ENCODE measurements at regions not wholly inside any gene's neighbourhood (a gene's known extent, or its start where the extent isn't known, plus 50 kb on each side); places are given as distances from the start of the nearest gene placed in this dataset.
"Not testable (repeated sequence)": the region's sequence is repeated elsewhere in the genome, so short reads cannot be mapped to it uniquely, and the experiment has no call there.

DNA sequence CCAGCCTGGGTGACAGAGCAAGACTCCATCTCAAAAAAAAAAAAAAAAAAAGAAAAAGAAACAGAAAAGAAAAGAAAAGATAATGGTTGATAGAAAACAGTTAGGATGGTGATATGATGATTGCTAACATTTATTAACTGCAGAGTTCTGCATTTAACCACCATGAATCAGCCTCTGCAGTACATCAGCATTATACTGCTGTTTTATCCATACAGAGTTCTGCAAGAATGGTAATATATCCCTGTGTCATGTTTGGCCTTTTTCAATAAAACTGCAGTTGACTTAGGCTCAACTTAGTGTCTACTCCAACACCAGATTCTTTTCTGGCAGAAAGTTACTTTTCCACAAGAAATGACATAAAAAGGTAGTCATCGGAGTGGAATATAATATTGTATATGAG, 62.6 kb downstream of the DUSP6 start:
- no peak for DNase-seq

GRCh38 chr12:89288959-89289358, 63.3 kb downstream of the DUSP6 start:
- no peak for DNase-seq

- DNase-seq = no peak
Observed at GRCh38 chr12:89286501-89286900, 65.8 kb downstream of the DUSP6 start.

- no peak for DNase-seq
Observed at GRCh38 chr12:89281539-89281867, 70.8 kb downstream of the DUSP6 start.

DNA sequence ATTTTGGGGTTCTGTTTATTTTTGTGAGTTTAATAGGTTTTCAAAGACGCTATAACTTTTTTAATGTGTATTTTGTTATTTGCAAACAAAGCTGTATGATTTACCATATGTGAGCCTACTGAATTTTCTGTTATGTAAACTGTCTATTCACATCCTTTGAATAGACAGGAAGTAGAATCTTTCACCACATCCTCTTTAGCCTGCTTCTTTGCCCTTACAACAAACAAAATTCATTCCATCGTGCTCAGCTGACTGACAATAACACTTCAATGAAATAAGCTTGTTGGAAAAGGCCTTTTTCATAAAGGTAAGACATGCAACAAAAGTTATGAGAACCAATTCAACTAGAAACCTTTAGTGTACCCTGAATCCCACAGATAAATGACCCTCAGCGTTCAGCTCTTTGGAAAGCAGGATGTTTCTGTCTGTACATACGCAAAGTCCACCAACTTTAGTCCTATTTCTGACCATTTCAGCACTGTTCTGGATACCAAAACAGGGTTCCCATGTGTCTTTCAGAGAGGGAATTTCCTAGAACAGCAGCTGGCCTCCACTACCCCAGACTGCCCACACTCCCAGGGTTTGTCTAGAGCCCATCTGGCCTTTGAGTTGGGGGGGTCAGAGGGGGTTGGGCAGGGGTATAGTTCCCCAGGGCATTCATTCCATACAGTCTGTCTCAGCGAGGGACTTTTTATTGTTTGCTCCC, 71.3 kb downstream of the DUSP6 start:
- no peak for DNase-seq

DNA sequence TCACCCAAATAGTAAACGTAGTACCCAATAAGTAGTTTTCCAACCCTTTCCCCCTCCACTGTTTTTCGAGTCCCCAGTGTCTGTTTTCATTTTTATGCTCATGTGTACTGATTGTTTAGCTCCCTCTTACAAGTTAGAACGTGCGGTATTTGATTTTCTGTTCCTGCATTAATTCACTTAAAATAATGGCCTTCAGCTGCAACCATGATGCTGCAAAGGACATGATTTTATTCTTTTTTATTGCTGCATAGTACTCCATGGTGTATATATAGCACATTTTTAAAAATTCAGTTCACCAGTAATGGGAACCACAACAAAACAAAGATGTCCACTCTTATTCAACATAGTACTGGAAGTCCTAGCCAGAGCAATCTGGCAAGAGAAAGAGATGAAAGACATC, 72.8 kb downstream of the DUSP6 start:
- DNase-seq = no peak

- DNase-seq = no peak
Observed at GRCh38 chr12:89278862-89279261, 73.4 kb downstream of the DUSP6 start.

DNA sequence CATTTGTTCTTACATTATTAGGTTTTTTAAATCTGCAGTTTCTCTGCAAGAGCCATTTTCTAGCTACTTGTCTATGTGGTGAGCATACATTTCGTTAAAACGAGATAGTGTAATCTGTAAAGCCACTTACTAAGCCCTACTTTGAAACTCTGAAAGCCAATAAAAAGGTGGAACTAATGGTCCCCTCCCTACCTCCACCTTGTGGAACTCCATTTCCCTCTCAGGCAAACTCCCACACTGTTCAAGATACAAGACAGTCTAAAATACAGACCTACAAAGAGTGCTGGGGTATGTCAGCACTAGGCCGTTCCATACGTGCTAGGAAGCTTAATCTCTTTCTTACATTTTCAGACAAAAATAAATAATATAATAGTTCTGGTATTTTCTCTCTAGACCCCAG, 74.1 kb downstream of the DUSP6 start:
- DNase-seq = no peak

DNA sequence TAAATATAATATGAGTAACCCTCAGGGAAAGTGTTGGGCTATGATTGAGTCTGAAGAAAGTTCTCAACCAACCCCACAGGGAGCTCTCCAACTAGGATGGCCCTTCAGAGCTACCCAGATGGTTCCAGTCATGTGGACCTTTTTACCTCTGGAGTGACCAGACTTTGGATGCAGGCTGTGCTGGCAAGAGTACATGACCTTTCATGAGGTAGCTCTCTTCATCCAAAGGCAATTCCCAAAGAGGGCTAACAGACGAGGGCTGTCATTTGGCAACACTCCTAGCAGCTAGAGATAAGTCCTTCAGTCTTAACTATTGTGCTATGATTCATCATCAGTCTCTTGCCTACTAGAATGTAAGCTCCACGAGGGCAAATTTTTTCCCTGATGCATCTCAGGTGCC, 75.4 kb downstream of the DUSP6 start:
- no peak for DNase-seq

DNA sequence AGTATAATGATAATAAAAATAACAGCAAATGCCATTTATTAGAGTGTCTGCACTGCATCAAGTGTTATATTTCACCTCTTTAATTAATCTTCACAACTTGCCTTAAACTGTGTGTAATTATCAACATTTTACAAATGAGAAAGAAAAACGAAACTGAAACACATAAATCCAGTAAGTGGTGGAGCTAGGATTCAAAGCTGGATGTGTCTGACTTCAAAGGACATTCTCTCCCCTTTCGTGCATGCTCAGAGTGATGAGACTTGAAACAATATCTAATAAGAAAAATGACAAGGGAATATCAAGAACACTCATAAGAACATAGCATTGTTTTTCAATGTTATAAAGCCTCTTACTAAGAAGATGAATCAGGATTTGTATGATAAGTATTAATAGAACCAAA, 78.8 kb downstream of the DUSP6 start:
- no peak for DNase-seq

DNA sequence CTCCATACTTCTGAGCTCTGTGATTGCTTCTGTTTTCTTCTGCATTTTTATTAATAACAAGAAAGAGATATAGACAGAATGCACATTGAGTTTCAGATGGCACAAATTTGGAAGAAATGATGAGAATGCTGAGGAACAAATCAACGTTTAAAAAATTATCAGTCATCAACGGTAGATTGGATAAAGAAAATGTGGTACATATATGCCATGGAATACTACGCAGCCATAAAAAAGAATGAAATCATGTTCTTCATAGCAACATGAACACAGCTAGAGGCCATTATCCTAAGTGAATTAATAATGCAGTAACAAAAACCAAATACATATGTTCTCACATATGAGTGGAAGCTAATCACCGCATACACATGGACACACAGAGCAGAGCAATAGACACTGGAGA, 81.8 kb downstream of the DUSP6 start:
- DNase-seq = no peak

GRCh38 chr12:89269174-89269573, 83.1 kb downstream of the DUSP6 start:
- no peak for DNase-seq

DNA sequence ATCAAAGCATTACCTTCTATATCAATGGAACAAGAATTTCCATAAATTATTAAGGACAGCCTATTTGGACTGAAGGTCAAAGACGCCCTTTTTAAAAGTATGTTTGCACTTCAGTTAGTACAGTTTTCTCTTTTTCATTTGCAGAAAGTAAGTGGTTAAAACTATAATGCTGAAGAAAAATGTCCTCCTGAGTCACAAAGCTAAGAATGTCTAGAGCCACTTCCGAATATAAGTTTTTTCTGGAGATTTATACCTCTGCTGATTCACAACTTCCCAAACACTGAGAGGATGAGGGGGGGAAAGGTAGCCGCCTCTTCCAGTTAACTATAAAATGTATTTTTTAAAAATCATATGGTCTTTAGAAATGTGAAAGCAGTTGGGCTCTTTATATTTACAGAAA, 84.9 kb downstream of the DUSP6 start:
- DNase-seq = no peak

DNA sequence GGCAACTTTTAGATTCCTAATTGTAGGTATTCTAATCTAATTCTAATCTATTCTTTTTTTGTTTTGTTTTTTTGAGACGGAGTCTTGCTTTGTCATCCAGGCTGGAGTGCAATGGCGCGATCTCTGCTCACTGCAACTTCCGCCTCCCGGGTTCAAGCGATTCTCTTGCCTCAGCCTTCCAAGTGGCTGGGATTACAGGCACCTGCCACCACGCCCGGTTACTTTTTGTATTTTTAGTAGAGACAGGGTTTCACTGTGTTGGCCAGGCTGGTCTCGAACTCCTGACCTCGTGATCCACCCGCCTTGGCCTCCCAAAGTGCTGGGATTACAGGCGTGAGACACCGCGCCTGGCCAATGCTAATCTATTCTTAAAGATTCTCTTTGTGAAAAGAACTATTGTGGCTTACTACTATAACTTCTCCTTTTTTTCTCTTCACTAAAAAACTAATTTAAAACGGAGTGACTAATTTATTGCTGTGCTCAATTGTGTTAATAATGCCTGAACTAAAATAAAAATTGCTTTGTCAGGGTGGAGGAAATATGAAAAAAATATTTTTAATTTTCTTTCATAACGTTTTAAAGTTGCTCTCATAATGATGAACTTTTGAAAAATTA, 85.6 kb downstream of the DUSP6 start:
- DNase-seq = not testable (repeated sequence)

DNA sequence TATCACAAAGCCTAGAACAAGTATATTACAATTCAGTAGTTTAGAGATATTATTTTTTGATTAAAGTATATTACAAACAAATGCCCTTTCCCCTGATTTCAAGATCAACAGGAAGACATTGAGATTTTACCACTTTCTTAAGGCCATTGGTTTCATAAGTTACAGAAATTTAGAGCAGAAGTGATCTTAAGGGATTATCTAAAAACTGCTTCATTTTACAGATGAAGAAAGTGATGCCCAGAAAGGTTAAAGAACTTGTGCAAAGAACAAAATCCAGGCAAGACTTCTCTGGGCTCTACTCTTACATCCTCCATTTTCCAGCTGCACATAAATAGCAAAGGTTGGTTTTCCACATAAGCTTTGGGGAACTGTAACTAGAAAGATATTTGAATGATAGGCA, 87.5 kb downstream of the DUSP6 start:
- no peak for DNase-seq

GRCh38 chr12:89263900-89264299, 88.4 kb downstream of the DUSP6 start:
- no peak for DNase-seq

DNA sequence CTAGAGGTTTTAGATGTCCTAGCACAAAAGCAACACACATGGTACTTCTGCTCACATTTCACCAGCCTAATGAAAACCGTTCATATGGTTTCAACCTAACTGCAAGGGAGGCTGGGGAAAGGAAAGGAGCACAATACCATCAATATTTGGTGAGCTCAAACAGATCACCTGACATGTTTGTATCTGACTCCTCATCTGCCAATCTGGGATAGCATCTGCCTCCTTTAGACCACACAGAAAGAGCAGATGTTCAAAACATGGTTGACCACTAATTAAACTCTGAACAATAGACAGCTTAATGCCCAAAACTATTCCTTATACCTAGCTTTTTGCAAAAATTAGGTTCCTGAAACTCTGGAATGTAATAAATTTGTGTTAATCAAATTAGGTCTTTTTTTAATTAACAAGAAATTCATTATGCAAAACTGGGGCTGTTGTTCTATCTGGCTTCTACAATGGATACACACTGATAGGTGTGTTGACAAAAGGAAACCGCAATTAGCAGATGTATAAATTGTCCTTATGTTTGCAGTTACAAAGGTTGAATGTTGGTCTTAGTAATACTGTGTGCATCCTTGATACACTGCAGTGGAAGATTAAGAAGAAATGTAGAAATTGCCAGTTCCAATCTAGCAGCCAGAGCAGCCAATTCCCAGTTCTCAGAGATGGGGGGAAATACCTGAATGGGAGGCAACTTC, 89.3 kb downstream of the DUSP6 start:
- DNase-seq = no peak

GRCh38 chr12:89261982-89262381, 90.3 kb downstream of the DUSP6 start:
- DNase-seq = no peak

- DNase-seq = no peak
Observed at GRCh38 chr12:89260841-89261637, 91.3 kb downstream of the DUSP6 start.

DNA sequence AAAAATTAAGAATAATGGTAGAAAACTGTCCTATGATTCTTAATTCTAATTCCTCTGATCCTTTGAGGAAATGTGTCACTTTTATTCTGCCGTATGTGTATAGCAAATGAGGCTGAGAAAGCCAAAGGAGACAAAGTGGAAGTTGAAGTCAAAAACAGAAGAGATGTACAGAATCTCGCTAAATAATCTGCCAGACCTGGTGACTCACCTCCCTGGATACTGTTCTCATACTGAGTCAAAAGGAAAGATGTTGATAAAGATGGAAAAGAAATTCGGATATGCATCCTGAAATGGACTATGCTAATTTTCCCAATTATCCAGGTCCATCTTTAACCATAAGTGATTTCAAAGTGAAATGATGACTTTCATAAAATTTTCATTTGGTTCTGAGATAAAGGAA, 92.5 kb downstream of the DUSP6 start:
- no peak for DNase-seq

DNA sequence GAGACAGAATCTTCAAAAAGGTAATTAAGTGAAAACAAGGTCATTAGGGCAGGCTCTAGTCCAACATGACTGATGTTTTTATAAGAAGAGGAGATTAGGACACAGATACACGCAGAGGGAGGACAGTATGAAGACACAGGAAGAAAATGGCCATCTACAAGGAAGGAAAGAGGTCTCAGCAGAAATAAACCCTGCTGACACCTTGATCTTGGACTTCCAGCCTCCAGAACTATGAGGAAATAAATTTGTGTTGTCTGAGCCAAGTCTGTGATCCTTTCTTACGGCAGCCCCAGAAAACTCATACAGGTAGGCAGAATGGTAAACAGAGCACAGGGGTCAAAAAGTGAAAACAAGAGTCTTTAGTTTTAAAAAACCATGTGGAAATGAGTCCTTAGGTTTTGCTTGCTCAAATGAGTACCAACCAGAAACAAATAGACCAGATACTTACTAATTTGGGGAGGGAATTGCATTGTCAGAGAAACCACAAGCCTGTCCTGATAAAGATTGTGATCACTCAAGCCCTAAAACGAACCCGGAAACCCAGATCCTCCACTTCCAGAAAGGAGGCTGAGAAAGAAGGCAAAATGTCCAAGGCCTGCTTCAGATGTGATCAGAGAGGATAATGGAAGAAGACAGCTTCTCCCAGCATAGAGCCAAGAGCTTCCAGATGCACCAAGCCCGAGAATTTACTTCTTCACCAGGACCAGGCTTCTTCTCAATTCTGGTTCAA, 93.9 kb downstream of the DUSP6 start:
- no peak for DNase-seq

- no peak for DNase-seq
Observed at GRCh38 chr12:89257340-89257739, 95.0 kb downstream of the DUSP6 start.

- no peak for DNase-seq
Observed at GRCh38 chr12:89256060-89256459, 96.2 kb downstream of the DUSP6 start.
